ENCODE measurements at regions not wholly inside any gene's neighbourhood (a gene's known extent, or its start where the extent isn't known, plus 50 kb on each side); places are given as distances from the start of the nearest gene placed in this dataset.

- no peaks in the 10 kb centered on the region for H3K27me3 ChIP-seq (ENCODE audit: control insufficient read depth, insufficient read depth, low read length)
- H3K36me3 ChIP-seq (ENCODE audit: control insufficient read depth, insufficient read depth, low read length), result no peaks in the 10 kb centered on the region
- H3K9me3 ChIP-seq (replicated peaks; ENCODE audit: control insufficient read depth, low read depth, low read length), result peaks cover 6% of the 10 kb centered on the region
- 64% methylated on average over 3 of the region's 4 CpGs for WGBS (ENCODE audit: insufficient coverage)
- peaks cover 62% of the 10 kb centered on the region for H3K4me1 ChIP-seq (ENCODE audit: control insufficient read depth, insufficient read depth, low read length)
- DNase-seq, result no peak
- H3K27ac ChIP-seq (ENCODE audit: low read length), result peak overlapping the region; percentile 15
- H3K4me3 ChIP-seq (ENCODE audit: low read length), result no peak overlapping the region
Measured at GRCh38 chr14:101226265-101226602, 322.7 kb upstream of the RTL1 start.

GRCh38 chr14:101226603-101227425 lies 323.3 kb upstream of the RTL1 start:
- Histone ChIP-seq H3K27me3 (ENCODE audit: control insufficient read depth, insufficient read depth, low read length) (no peaks in the 10 kb centered on the region), H3K4me3 (ENCODE audit: low read length) (no peak overlapping the region), H3K4me1 (ENCODE audit: control insufficient read depth, insufficient read depth, low read length) (peaks cover 62% of the 10 kb centered on the region), H3K36me3 (ENCODE audit: control insufficient read depth, insufficient read depth, low read length) (no peaks in the 10 kb centered on the region), H3K9me3 (replicated peaks; ENCODE audit: control insufficient read depth, low read depth, low read length) (peaks cover 1% of the 10 kb centered on the region), H3K27ac (ENCODE audit: low read length) (peak overlapping the region; percentile 15)
- 85% methylated on average over 27 of the region's 27 CpGs for WGBS (ENCODE audit: insufficient coverage)
- DNase-seq, result no peak

DNA sequence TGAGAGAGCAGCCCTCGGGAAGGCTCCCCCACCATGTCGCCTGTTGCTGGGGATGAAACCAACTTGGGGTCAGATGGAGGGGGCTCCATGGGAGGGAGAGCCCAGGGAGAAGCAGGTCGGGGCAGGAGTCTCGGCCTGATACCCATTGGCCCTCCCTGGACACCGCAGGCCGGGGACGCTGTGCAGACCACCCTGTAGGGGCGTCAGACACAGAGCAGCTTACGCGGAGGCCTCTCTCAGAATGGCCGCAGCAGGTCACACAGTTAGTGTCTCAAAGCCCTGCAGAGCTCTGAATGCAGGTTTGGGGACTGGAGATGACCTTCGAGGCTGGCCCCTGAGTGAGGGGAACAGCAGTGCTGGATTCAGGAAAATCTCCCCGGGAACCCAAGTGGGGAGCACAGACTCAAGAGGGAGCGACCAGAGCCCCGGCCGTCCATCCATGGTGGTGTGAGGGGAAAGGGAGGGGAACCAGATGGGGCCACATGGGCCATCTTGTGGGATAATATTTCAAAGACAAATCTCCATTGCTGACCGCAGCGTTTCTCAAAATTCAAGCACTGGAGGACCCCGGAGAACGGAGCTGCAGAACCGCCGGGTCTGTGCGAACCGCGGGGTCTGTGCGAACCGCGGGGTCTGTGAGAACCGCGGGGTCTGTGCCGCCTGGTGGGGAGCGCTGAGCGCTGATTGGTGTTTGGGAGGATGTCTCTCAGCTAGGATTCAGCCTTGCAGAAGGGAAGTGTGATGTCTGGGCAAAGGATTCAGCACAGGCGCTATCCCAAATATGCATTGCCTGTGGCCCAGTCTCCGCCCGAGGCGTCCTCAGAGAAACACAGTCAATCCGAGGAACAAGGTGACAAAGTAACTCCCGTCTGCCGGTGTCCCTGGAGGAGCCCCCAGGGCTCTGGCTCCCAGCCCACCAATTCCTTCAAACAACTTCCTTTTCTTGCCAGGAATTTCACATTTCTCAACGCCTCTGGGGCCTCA lies 324.4 kb upstream of the RTL1 start:
- no peak overlapping the region for H3K4me3 ChIP-seq (ENCODE audit: low read length)
- H3K4me1 ChIP-seq (ENCODE audit: control insufficient read depth, insufficient read depth, low read length), result peaks cover 64% of the 10 kb centered on the region
- H3K36me3 ChIP-seq (ENCODE audit: control insufficient read depth, insufficient read depth, low read length), result no peaks in the 10 kb centered on the region
- H3K9me3 ChIP-seq (replicated peaks; ENCODE audit: control insufficient read depth, low read depth, low read length), result no peaks in the 10 kb centered on the region
- H3K27ac ChIP-seq (ENCODE audit: low read length), result no peak overlapping the region
- no peak for DNase-seq
- 71% methylated on average over 27 of the region's 41 CpGs for WGBS (ENCODE audit: insufficient coverage)
- no peaks in the 10 kb centered on the region for H3K27me3 ChIP-seq (ENCODE audit: control insufficient read depth, insufficient read depth, low read length)

GRCh38 chr14:101228949-101229541 lies 325.5 kb upstream of the RTL1 start:
- no peak for DNase-seq
- Histone ChIP-seq H3K36me3 (ENCODE audit: control insufficient read depth, insufficient read depth, low read length) (no peaks in the 10 kb centered on the region), H3K9me3 (replicated peaks; ENCODE audit: control insufficient read depth, low read depth, low read length) (no peaks in the 10 kb centered on the region), H3K4me1 (ENCODE audit: control insufficient read depth, insufficient read depth, low read length) (peaks cover 64% of the 10 kb centered on the region), H3K4me3 (ENCODE audit: low read length) (no peak overlapping the region), H3K27ac (ENCODE audit: low read length) (no peak overlapping the region), H3K27me3 (ENCODE audit: control insufficient read depth, insufficient read depth, low read length) (no peaks in the 10 kb centered on the region)
- WGBS (ENCODE audit: insufficient coverage), result 86% methylated on average over 12 of the region's 17 CpGs

GRCh38 chr14:101229666-101230065 lies 326.1 kb upstream of the RTL1 start:
- no peaks in the 10 kb centered on the region for H3K27me3 ChIP-seq (ENCODE audit: control insufficient read depth, insufficient read depth, low read length)
- no peak for DNase-seq
- H3K4me1 ChIP-seq (ENCODE audit: control insufficient read depth, insufficient read depth, low read length), result peaks cover 64% of the 10 kb centered on the region
- no peak overlapping the region for H3K4me3 ChIP-seq (ENCODE audit: low read length)
- WGBS (ENCODE audit: insufficient coverage), result 38% methylated on average over 5 of the region's 27 CpGs
- no peak overlapping the region for H3K27ac ChIP-seq (ENCODE audit: low read length)
- no peaks in the 10 kb centered on the region for H3K9me3 ChIP-seq (replicated peaks; ENCODE audit: control insufficient read depth, low read depth, low read length)
- H3K36me3 ChIP-seq (ENCODE audit: control insufficient read depth, insufficient read depth, low read length), result no peaks in the 10 kb centered on the region

DNA sequence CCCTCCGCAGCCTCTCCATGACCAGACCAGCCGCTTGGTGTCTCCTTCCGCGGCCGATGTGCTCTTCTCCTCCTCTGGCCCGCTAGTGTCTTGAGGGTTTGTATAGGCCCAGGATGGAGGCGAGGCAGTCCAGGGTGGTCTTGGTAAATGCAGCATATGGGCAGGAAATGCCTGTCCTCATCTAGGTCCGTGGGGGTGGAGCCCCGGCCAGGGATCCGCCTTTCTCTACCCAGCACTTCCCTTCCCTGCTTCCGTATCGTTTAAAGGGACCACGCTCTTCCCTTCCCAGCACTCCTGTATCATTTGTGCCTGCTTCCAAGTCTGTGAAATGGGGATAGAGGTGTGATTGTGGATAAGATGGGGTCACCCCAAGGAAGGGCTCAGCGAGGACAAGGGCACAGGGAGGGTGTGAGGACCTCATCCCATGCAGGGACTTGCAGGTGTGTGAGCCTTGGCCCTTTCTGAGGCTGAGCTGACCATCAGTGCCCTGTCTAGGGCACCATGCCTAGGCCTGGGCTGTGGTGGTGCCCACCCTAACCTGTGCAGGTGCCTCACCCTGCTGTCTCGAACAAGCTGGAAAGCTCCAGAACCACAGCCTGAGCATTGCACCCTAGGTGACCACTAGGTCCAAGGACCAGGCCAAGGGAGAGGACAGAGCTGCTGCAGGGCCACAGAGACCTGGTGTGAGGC lies 326.8 kb upstream of the RTL1 start:
- DNase-seq, result no peak
- no peaks in the 10 kb centered on the region for H3K9me3 ChIP-seq (replicated peaks; ENCODE audit: control insufficient read depth, low read depth, low read length)
- WGBS (ENCODE audit: insufficient coverage), result 92% methylated on average over 2 of the region's 15 CpGs

DNA sequence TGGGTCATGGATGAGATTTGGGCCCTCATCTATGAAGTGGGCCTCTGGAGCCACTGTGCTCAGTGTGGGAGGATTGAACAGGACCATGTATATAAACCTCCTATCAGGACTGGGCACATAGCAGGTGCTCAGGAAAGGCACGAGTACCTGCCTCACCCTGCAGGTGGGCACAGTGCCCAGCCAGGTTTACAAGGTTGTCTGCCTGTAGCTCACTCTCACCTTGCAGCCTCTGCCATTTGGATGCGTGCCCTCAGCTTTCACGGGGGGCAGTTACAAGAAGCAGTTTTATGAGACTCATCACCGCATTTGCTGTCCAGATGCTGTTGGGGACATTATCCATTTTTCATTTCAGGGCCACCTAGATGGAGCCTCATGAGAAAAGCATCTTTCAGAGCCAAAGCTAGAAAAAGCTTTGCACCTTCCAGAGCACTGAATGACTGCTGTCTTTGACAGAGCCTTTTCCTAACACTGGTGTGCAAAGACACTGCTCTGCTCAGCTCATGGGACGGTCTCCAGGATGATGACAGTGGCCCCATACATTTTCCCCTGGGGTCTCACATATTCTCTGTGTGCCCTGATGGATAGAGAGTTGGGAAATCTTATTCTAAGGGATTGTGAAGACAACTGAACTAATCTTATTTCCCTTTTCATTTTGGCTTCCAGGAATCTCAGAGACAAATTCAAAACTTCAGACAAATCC lies 327.5 kb upstream of the RTL1 start:
- Histone ChIP-seq H3K9me3 (replicated peaks; ENCODE audit: control insufficient read depth, low read depth, low read length) (no peaks in the 10 kb centered on the region), H3K27me3 (ENCODE audit: control insufficient read depth, insufficient read depth, low read length) (no peaks in the 10 kb centered on the region), H3K4me1 (ENCODE audit: control insufficient read depth, insufficient read depth, low read length) (peaks cover 57% of the 10 kb centered on the region), H3K27ac (ENCODE audit: low read length) (no peak overlapping the region), H3K4me3 (ENCODE audit: low read length) (no peak overlapping the region), H3K36me3 (ENCODE audit: control insufficient read depth, insufficient read depth, low read length) (no peaks in the 10 kb centered on the region)
- DNase-seq, result no peak
- 81% methylated on average over 4 of the region's 5 CpGs for WGBS (ENCODE audit: insufficient coverage)

More for the DNA sequence above, 326.8 kb upstream of the RTL1 start:
- H3K27ac ChIP-seq (ENCODE audit: low read length), result no peak overlapping the region
- H3K36me3 ChIP-seq (ENCODE audit: control insufficient read depth, insufficient read depth, low read length), result no peaks in the 10 kb centered on the region
- H3K4me1 ChIP-seq (ENCODE audit: control insufficient read depth, insufficient read depth, low read length), result peaks cover 64% of the 10 kb centered on the region
- no peaks in the 10 kb centered on the region for H3K27me3 ChIP-seq (ENCODE audit: control insufficient read depth, insufficient read depth, low read length)
- H3K4me3 ChIP-seq (ENCODE audit: low read length), result no peak overlapping the region

DNA sequence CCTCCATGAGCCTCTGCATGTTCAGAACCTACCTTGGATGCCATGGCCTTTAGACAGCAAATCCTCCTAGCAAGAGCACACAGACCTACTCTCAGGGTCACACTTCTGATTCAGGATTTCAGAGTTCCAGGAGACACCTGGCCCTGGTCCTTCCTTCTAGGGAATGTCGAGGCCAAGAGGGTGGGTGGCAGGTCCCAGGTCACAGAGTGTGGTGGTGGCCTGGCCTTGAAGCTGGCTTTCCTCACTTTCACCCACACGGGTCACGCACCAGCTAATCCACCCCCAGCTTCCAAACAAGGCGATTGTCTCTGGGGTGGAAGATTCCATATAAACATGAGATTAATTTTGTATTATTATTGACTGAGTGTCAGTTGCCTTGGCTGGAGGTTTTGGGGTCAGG lies 328.3 kb upstream of the RTL1 start:
- H3K4me1 ChIP-seq (ENCODE audit: control insufficient read depth, insufficient read depth, low read length), result peaks cover 49% of the 10 kb centered on the region
- H3K4me3 ChIP-seq (ENCODE audit: low read length), result no peak overlapping the region
- no peak for DNase-seq
- no peak overlapping the region for H3K27ac ChIP-seq (ENCODE audit: low read length)
- no CpG with 5 or more reads among the region's 4 CpGs for WGBS (ENCODE audit: insufficient coverage)
- no peaks in the 10 kb centered on the region for H3K27me3 ChIP-seq (ENCODE audit: control insufficient read depth, insufficient read depth, low read length)
- H3K9me3 ChIP-seq (replicated peaks; ENCODE audit: control insufficient read depth, low read depth, low read length), result no peaks in the 10 kb centered on the region
- H3K36me3 ChIP-seq (ENCODE audit: control insufficient read depth, insufficient read depth, low read length), result no peaks in the 10 kb centered on the region

- WGBS (ENCODE audit: insufficient coverage), result 76% methylated on average over 17 of the region's 21 CpGs
- no peak for DNase-seq
- H3K27me3 ChIP-seq (ENCODE audit: control insufficient read depth, insufficient read depth, low read length), result no peaks in the 10 kb centered on the region
Measured at GRCh38 chr14:101232340-101233020, 328.8 kb upstream of the DIO3 start.

More at GRCh38 chr14:101232340-101233020, 328.8 kb upstream of the DIO3 start:
- H3K4me1 ChIP-seq (ENCODE audit: control insufficient read depth, insufficient read depth, low read length), result peaks cover 43% of the 10 kb centered on the region
- H3K9me3 ChIP-seq (replicated peaks; ENCODE audit: control insufficient read depth, low read depth, low read length), result no peaks in the 10 kb centered on the region
- no peaks in the 10 kb centered on the region for H3K36me3 ChIP-seq (ENCODE audit: control insufficient read depth, insufficient read depth, low read length)
- H3K4me3 ChIP-seq (ENCODE audit: low read length), result no peak overlapping the region
- no peak overlapping the region for H3K27ac ChIP-seq (ENCODE audit: low read length)

Data from muscle of leg (tissue), 3 donors.